Ascending aorta (tissue), 2 donors: ENCODE measurements at regions not wholly inside any gene's neighbourhood (a gene's known extent, or its start where the extent isn't known, plus 50 kb on each side); places are given as distances from the start of the nearest gene placed in this dataset.

ENCODE experiments used
- DNase-seq, 2 donors: peaks; one replicate each; pipeline ENCODE4 v3.0.0-alpha.2; 2019; ENCODE audit warnings: low spot score in 2 of 2
- H3K27ac ChIP-seq, 2 donors: fragments of 200-600 bp; sonication (generic); one replicate each; pipeline ENCODE4 v1.5.1; 2016 to 2017; ENCODE audit warnings: mild to moderate bottlenecking in 1 of 2
- H3K27me3 ChIP-seq: fragments of 200-600 bp; sonication (generic); one replicate; pipeline ENCODE4 v1.5.1; 2017
- H3K36me3 ChIP-seq, 2 donors: fragments of 200-600 bp; sonication (generic); one replicate each; pipeline ENCODE4 v1.5.1; 2016
- H3K4me1 ChIP-seq, 2 donors: fragments of 200-600 bp; sonication (generic); one replicate each; pipeline ENCODE4 v1.5.1; 2016 to 2017; ENCODE audit warnings: mild to moderate bottlenecking in 1 of 2
- H3K4me3 ChIP-seq, 2 donors: fragments of 200-600 bp; sonication (generic); one replicate each; pipeline ENCODE4 v1.5.1; 2016 to 2017; ENCODE audit warnings: mild to moderate bottlenecking in 1 of 2
- H3K9me3 ChIP-seq, 2 donors: fragments of 200-600 bp; sonication (generic); one replicate each; pipeline ENCODE4 v1.5.1; 2016
- CTCF ChIP-seq, 3 experiments: fragments of 200-600 bp in 2 of 3; fragments of 450-650 bp in 1 of 3; sonication (generic) in 2 of 3; IDR thresholded peaks; one replicate each; pipeline ENCODE4 v1.5.1; 2016 to 2019; ENCODE audit warnings: antibody characterized with exemption in 3 of 3, mild to moderate bottlenecking in 1 of 3, moderate library complexity in 1 of 3
- intact Hi-C: fragments of 100-400 bp; cut with DNase I; formaldehyde crosslinking; loops from one replicate; pipeline ENCODE4 v1.15.1; 2023

DNA sequence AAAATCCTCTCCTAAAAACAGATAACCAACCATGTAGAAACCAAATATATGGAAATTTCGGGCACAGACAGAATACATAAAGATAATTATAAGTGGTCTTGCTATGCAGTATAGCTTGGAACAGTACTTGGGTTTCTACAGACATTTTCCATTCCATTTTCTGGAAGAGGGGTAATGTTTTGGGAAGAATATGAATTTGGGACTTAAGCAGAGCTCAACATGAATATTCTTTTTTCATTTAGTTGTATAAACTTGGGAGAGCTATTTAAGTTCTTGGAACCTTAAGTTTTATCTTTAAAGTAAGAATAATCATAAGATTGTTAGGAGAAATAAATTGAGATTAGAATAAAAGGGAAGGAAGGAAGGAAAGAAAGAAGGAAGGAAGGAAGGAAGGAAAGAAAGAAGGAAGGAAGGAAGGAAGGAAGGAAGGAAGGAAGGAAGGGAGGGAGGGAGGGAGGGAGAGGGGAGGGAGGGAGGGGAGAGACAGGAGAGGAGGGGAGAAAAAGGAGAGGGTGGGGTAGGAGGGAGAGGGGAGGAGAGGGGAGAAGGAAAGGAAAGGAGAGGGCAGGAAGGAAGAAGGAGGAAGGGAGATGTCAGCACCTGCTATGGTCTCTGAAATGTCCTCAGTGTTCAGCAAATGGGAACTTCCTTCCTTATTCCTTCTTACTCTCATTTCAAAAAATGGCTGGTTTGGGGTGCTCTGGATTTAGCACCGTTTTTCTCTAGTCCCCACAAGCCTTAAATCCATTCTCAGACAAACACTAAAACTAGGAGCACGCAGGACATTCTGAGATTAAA lies 248.3 kb downstream of the LY86 start:
- no peak for TF ChIP-seq CTCF (IDR thresholded peaks at IDR 0.05)
- intact Hi-C loops, result no loop called here
- no peak for DNase-seq
- no peaks in the 10 kb centered on the region for H3K4me1 ChIP-seq
- no peaks in the 10 kb centered on the region for H3K36me3 ChIP-seq
- H3K4me3 ChIP-seq, result no peak overlapping the region
- H3K9me3 ChIP-seq, result no peaks in the 10 kb centered on the region
- H3K27ac ChIP-seq, result no peak overlapping the region
- H3K27me3 ChIP-seq, result no peaks in the 10 kb centered on the region

- TF ChIP-seq CTCF (IDR thresholded peaks at IDR 0.05), result no peak
- no peak overlapping the region for H3K4me3 ChIP-seq
- H3K27me3 ChIP-seq, result no peaks in the 10 kb centered on the region
- no peak overlapping the region for H3K27ac ChIP-seq
- H3K9me3 ChIP-seq, result no peaks in the 10 kb centered on the region
- no peaks in the 10 kb centered on the region for H3K4me1 ChIP-seq
- intact Hi-C loops, result no loop called here
- no peak for DNase-seq
- H3K36me3 ChIP-seq, result no peaks in the 10 kb centered on the region
Measured at GRCh38 chr6:6837541-6838080, 249.1 kb downstream of the LY86 start.

- peaks cover 0 to 3% of the 10 kb centered on the region in 2 donors for H3K9me3 ChIP-seq
- no peak overlapping the region for H3K4me3 ChIP-seq
- no peaks in the 10 kb centered on the region for H3K4me1 ChIP-seq
- no peaks in the 10 kb centered on the region for H3K36me3 ChIP-seq
- no peak for DNase-seq
- intact Hi-C loops, result no loop called here
- H3K27ac ChIP-seq, result no peak overlapping the region
- H3K27me3 ChIP-seq, result no peaks in the 10 kb centered on the region
- no peak for TF ChIP-seq CTCF (IDR thresholded peaks at IDR 0.05)
Measured at GRCh38 chr6:6840831-6841291, 252.3 kb downstream of the LY86 start.

DNA sequence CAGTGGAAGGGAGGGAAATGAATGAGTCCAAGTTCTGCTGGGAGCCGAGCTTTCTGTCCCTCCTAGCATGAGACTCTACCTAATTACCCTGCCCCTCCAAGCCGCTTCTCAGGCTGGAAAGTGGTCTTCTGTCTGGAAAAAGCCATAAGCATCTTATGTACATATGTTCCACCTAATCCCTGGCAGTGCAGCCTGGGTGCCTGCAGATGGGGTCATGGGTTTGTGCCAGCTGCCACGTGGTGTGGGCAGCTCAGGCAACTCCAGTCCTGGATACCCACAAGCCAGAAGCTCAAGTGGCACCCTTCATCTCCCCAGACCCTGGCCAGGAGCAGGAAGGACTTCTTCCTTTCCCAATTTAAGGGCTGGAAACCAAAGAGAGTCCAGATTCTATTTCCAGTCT lies 253.1 kb downstream of the LY86 start:
- no peak for TF ChIP-seq CTCF (IDR thresholded peaks at IDR 0.05)
- H3K4me3 ChIP-seq, result no peak overlapping the region
- H3K4me1 ChIP-seq, result no peaks in the 10 kb centered on the region
- no peak for DNase-seq
- intact Hi-C loops, result no loop called here
- H3K36me3 ChIP-seq, result no peaks in the 10 kb centered on the region
- peaks cover 0 to 4% of the 10 kb centered on the region in 2 donors for H3K9me3 ChIP-seq
- H3K27me3 ChIP-seq, result no peaks in the 10 kb centered on the region
- H3K27ac ChIP-seq, result no peak overlapping the region

DNA sequence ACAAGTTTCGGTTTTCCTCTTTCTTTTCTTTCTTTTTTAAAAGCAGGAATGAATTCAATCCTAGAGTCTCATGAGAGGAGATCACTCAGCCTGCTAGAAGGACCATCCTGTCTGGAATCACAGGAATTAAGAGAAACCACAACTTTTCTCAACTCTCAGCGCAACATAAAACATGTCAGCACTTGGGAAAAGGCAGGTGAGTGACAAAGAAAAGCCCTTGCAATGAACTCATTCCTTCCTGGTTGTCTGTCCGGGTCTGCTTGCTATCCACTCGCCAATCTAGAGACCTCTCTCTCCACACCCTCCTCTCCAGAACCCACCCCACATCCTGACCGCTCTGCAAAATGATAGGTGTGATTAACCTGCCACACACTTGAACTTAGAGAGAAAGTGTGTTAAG lies 253.8 kb downstream of the LY86 start:
- Histone ChIP-seq H3K4me1 (no peaks in the 10 kb centered on the region), H3K4me3 (no peak overlapping the region), H3K27ac (no peak overlapping the region), H3K9me3 (peaks cover 0 to 4% of the 10 kb centered on the region in 2 donors), H3K36me3 (no peaks in the 10 kb centered on the region), H3K27me3 (no peaks in the 10 kb centered on the region)
- no peak for DNase-seq
- intact Hi-C loops, result no loop called here
- TF ChIP-seq CTCF (IDR thresholded peaks at IDR 0.05), result no peak
